ENCODE measurements at regions not wholly inside any gene's neighbourhood (a gene's known extent, or its start where the extent isn't known, plus 50 kb on each side); places are given as distances from the start of the nearest gene placed in this dataset.

- Histone ChIP-seq H3K36me3 (ENCODE audit: control insufficient read depth in 2 of 2, extremely low read depth in 1 of 2, insufficient read depth in 1 of 2, low read length in 1 of 2) (no peaks in the 10 kb centered on the region), H3K4me1 (ENCODE audit: control insufficient read depth in 1 of 2, extremely low read depth in 1 of 2, insufficient read depth in 2 of 2, low read length in 2 of 2) (no peaks in the 10 kb centered on the region), H3K27me3 (replicated peaks in 1 of 2; ENCODE audit: control insufficient read depth in 2 of 2, extremely low read depth in 1 of 2, insufficient read depth in 2 of 2, low read length in 1 of 2) (no peaks in the 10 kb centered on the region), H3K27ac (ENCODE audit: low read length) (no peak overlapping the region), H3K4me3 (ENCODE audit: control insufficient read depth in 1 of 2, extremely low read depth in 1 of 2, low read length in 1 of 2) (no peak overlapping the region), H3K9me3 (no peaks in the 10 kb centered on the region)
- H3K4me1 Mint-ChIP-seq, result no peaks in the 10 kb centered on the region
- peaks cover 5 to 9% of the 10 kb centered on the region in 2 donors for H3K27me3 Mint-ChIP-seq
- CTCF ChIA-PET, result no interaction called here
- H3K27ac Mint-ChIP-seq, result no peak overlapping the region
- H3K9me3 Mint-ChIP-seq, result peaks cover 12 to 36% (median 14%) of the 10 kb centered on the region in 3 donors
- POLR2A ChIA-PET, result no interaction called here
- no peaks in the 10 kb centered on the region for H3K36me3 Mint-ChIP-seq
- WGBS (ENCODE audit: insufficient coverage), result 100% methylated on average over 1 of the region's 3 CpGs
- no peak overlapping the region for H3K4me3 Mint-ChIP-seq
- DNase-seq (no peak), ATAC-seq (replicated peaks in 1 of 4) (no peak)
Measured at GRCh38 chr12:58028294-58028693, 86.9 kb downstream of the ATP23 start.

GRCh38 chr12:58029260-58029659, 87.9 kb downstream of the ATP23 start:
- DNase-seq (no peak), ATAC-seq (replicated peaks in 1 of 4) (no peak)
- Histone ChIP-seq H3K27ac (ENCODE audit: low read length) (no peak overlapping the region), H3K4me1 (ENCODE audit: control insufficient read depth in 1 of 2, extremely low read depth in 1 of 2, insufficient read depth in 2 of 2, low read length in 2 of 2) (no peaks in the 10 kb centered on the region), H3K27me3 (replicated peaks in 1 of 2; ENCODE audit: control insufficient read depth in 2 of 2, extremely low read depth in 1 of 2, insufficient read depth in 2 of 2, low read length in 1 of 2) (peaks cover 0 to 3% of the 10 kb centered on the region in 2 experiments), H3K4me3 (ENCODE audit: control insufficient read depth in 1 of 2, extremely low read depth in 1 of 2, low read length in 1 of 2) (no peak overlapping the region), H3K36me3 (ENCODE audit: control insufficient read depth in 2 of 2, extremely low read depth in 1 of 2, insufficient read depth in 1 of 2, low read length in 1 of 2) (no peaks in the 10 kb centered on the region), H3K9me3 (no peaks in the 10 kb centered on the region)
- Mint-ChIP-seq H3K9me3 (peaks cover 14 to 39% (median 16%) of the 10 kb centered on the region in 3 donors), H3K4me1 (no peaks in the 10 kb centered on the region), H3K36me3 (no peaks in the 10 kb centered on the region), H3K27ac (no peak overlapping the region), H3K4me3 (no peak overlapping the region), H3K27me3 (peaks cover 5 to 11% of the 10 kb centered on the region in 2 donors)
- POLR2A ChIA-PET, result no interaction called here
- 100% methylated on average over 1 of the region's 1 CpG for WGBS (ENCODE audit: insufficient coverage)
- CTCF ChIA-PET, result no interaction called here

GRCh38 chr12:58030566-58031279, 89.4 kb downstream of the ATP23 start:
- Histone ChIP-seq H3K9me3 (no peaks in the 10 kb centered on the region), H3K4me3 (ENCODE audit: control insufficient read depth in 1 of 2, extremely low read depth in 1 of 2, low read length in 1 of 2) (no peak overlapping the region), H3K36me3 (ENCODE audit: control insufficient read depth in 2 of 2, extremely low read depth in 1 of 2, insufficient read depth in 1 of 2, low read length in 1 of 2) (no peaks in the 10 kb centered on the region), H3K27me3 (replicated peaks in 1 of 2; ENCODE audit: control insufficient read depth in 2 of 2, extremely low read depth in 1 of 2, insufficient read depth in 2 of 2, low read length in 1 of 2) (peaks cover 0 to 3% of the 10 kb centered on the region in 2 experiments), H3K4me1 (ENCODE audit: control insufficient read depth in 1 of 2, extremely low read depth in 1 of 2, insufficient read depth in 2 of 2, low read length in 2 of 2) (no peaks in the 10 kb centered on the region), H3K27ac (ENCODE audit: low read length) (no peak overlapping the region)
- ChIA-PET CTCF (no interaction called here), POLR2A (no interaction called here)
- H3K36me3 Mint-ChIP-seq, result no peaks in the 10 kb centered on the region
- DNase-seq (no peak), ATAC-seq (replicated peaks in 1 of 4) (no peak)
- H3K27me3 Mint-ChIP-seq, result peaks cover 5 to 11% of the 10 kb centered on the region in 2 donors
- no peaks in the 10 kb centered on the region for H3K4me1 Mint-ChIP-seq
- no peak overlapping the region for H3K27ac Mint-ChIP-seq
- H3K9me3 Mint-ChIP-seq, result peaks cover 15 to 37% (median 15%) of the 10 kb centered on the region in 3 donors
- 87% methylated on average over 3 of the region's 4 CpGs for WGBS (ENCODE audit: insufficient coverage)
- H3K4me3 Mint-ChIP-seq, result no peak overlapping the region

- Histone ChIP-seq H3K36me3 (ENCODE audit: control insufficient read depth in 2 of 2, extremely low read depth in 1 of 2, insufficient read depth in 1 of 2, low read length in 1 of 2) (no peaks in the 10 kb centered on the region), H3K4me3 (ENCODE audit: control insufficient read depth in 1 of 2, extremely low read depth in 1 of 2, low read length in 1 of 2) (no peak overlapping the region), H3K4me1 (ENCODE audit: control insufficient read depth in 1 of 2, extremely low read depth in 1 of 2, insufficient read depth in 2 of 2, low read length in 2 of 2) (no peaks in the 10 kb centered on the region), H3K27me3 (replicated peaks in 1 of 2; ENCODE audit: control insufficient read depth in 2 of 2, extremely low read depth in 1 of 2, insufficient read depth in 2 of 2, low read length in 1 of 2) (peaks cover 0 to 3% of the 10 kb centered on the region in 2 experiments), H3K9me3 (no peaks in the 10 kb centered on the region), H3K27ac (ENCODE audit: low read length) (no peak overlapping the region)
- H3K27ac Mint-ChIP-seq, result no peak overlapping the region
- no peak for DNase-seq
- peaks cover 21 to 43% (median 22%) of the 10 kb centered on the region in 3 donors for H3K9me3 Mint-ChIP-seq
- no peaks in the 10 kb centered on the region for H3K4me1 Mint-ChIP-seq
- POLR2A ChIA-PET, result no interaction called here
- no peak for ATAC-seq (replicated peaks in 1 of 4)
- H3K36me3 Mint-ChIP-seq, result no peaks in the 10 kb centered on the region
- CTCF ChIA-PET, result no interaction called here
- WGBS (ENCODE audit: insufficient coverage), result 67% methylated on average over 1 of the region's 3 CpGs
- no peak overlapping the region for H3K4me3 Mint-ChIP-seq
- peaks cover 5 to 11% of the 10 kb centered on the region in 2 donors for H3K27me3 Mint-ChIP-seq
Measured at GRCh38 chr12:58032156-58032555, 90.8 kb downstream of the ATP23 start.

- H3K9me3 Mint-ChIP-seq, result peaks cover 26 to 53% (median 31%) of the 10 kb centered on the region in 3 donors
- ChIA-PET POLR2A (no interaction called here), CTCF (no interaction called here)
Measured at GRCh38 chr12:58033831-58034230, 92.5 kb downstream of the ATP23 start.

GRCh38 chr12:58034311-58034710, 92.9 kb downstream of the ATP23 start:
- H3K4me1 Mint-ChIP-seq, result no peaks in the 10 kb centered on the region
- H3K9me3 ChIP-seq, result no peaks in the 10 kb centered on the region
- H3K4me3 Mint-ChIP-seq, result no peak overlapping the region
- DNase-seq (no peak), ATAC-seq (replicated peaks in 1 of 4) (no peak)
- peaks cover 31 to 58% (median 31%) of the 10 kb centered on the region in 3 donors for H3K9me3 Mint-ChIP-seq
- no peaks in the 10 kb centered on the region for H3K36me3 ChIP-seq (ENCODE audit: control insufficient read depth in 2 of 2, extremely low read depth in 1 of 2, insufficient read depth in 1 of 2, low read length in 1 of 2)
- ChIA-PET POLR2A (no interaction called here), CTCF (no interaction called here)
- no peak overlapping the region for H3K4me3 ChIP-seq (ENCODE audit: control insufficient read depth in 1 of 2, extremely low read depth in 1 of 2, low read length in 1 of 2)
- no peaks in the 10 kb centered on the region for H3K36me3 Mint-ChIP-seq
- peaks cover 0 to 3% of the 10 kb centered on the region in 2 experiments for H3K27me3 ChIP-seq (replicated peaks in 1 of 2; ENCODE audit: control insufficient read depth in 2 of 2, extremely low read depth in 1 of 2, insufficient read depth in 2 of 2, low read length in 1 of 2)
- H3K27ac Mint-ChIP-seq, result no peak overlapping the region
- WGBS (ENCODE audit: insufficient coverage), result 97% methylated on average over 3 of the region's 3 CpGs
- H3K4me1 ChIP-seq (ENCODE audit: control insufficient read depth in 1 of 2, extremely low read depth in 1 of 2, insufficient read depth in 2 of 2, low read length in 2 of 2), result no peaks in the 10 kb centered on the region
- no peak overlapping the region for H3K27ac ChIP-seq (ENCODE audit: low read length)
- peaks cover 5 to 16% of the 10 kb centered on the region in 2 donors for H3K27me3 Mint-ChIP-seq

More at GRCh38 chr12:58033831-58034230, 92.5 kb downstream of the ATP23 start:
- H3K36me3 ChIP-seq (ENCODE audit: control insufficient read depth in 2 of 2, extremely low read depth in 1 of 2, insufficient read depth in 1 of 2, low read length in 1 of 2), result no peaks in the 10 kb centered on the region
- ATAC-seq (replicated peaks in 1 of 4) (no peak), DNase-seq (no peak)
- Mint-ChIP-seq H3K36me3 (no peaks in the 10 kb centered on the region), H3K4me1 (no peaks in the 10 kb centered on the region), H3K27ac (no peak overlapping the region), H3K4me3 (no peak overlapping the region), H3K27me3 (peaks cover 5 to 16% of the 10 kb centered on the region in 2 donors)
- H3K27me3 ChIP-seq (replicated peaks in 1 of 2; ENCODE audit: control insufficient read depth in 2 of 2, extremely low read depth in 1 of 2, insufficient read depth in 2 of 2, low read length in 1 of 2), result peaks cover 0 to 3% of the 10 kb centered on the region in 2 experiments
- no peaks in the 10 kb centered on the region for H3K9me3 ChIP-seq
- no peaks in the 10 kb centered on the region for H3K4me1 ChIP-seq (ENCODE audit: control insufficient read depth in 1 of 2, extremely low read depth in 1 of 2, insufficient read depth in 2 of 2, low read length in 2 of 2)
- H3K4me3 ChIP-seq (ENCODE audit: control insufficient read depth in 1 of 2, extremely low read depth in 1 of 2, low read length in 1 of 2), result no peak overlapping the region
- no peak overlapping the region for H3K27ac ChIP-seq (ENCODE audit: low read length)
